Testis (tissue), 2 donors: ENCODE measurements at regions not wholly inside any gene's neighbourhood (a gene's known extent, or its start where the extent isn't known, plus 50 kb on each side); places are given as distances from the start of the nearest gene placed in this dataset.

Source experiments
- DNase-seq: peaks from one replicate; pipeline ENCODE4 v3.0.0-alpha.2; 2019
- H3K27ac ChIP-seq, 2 donors: fragments of 200-600 bp; sonication (generic); one replicate each; pipeline ENCODE4 v1.5.1; 2019
- H3K27me3 ChIP-seq: fragments of 200-600 bp; sonication (generic); one replicate; pipeline ENCODE4 v1.5.1; 2019
- H3K36me3 ChIP-seq: fragments of 200-600 bp; sonication (generic); one replicate; pipeline ENCODE4 v1.5.1; 2017; ENCODE audit warnings: low read depth; ENCODE audit errors: missing control alignments
- H3K4me1 ChIP-seq: fragments of 200-600 bp; sonication (generic); one replicate; pipeline ENCODE4 v1.5.1; 2019
- H3K4me3 ChIP-seq, 2 donors: fragments of 200-600 bp; sonication (generic); one replicate each; pipeline ENCODE4 v1.5.1; 2017 to 2019
- H3K9me3 ChIP-seq: fragments of 200-600 bp; sonication (generic); one replicate; pipeline ENCODE4 v1.5.1; 2017
- POLR2A ChIP-seq: fragments of 450-650 bp; IDR thresholded peaks from one replicate; pipeline ENCODE4 v1.6.1; 2017; ENCODE audit warnings: antibody characterized with exemption, mild to moderate bottlenecking, moderate library complexity
- WGBS, 2 donors: methylation state at CpG; one replicate each; pipeline ENCODE4 v1.1.5; 2018; 5-methylcytosine and 5-hydroxymethylcytosine counted together
- intact Hi-C: fragments of 100-400 bp; cut with DNase I; formaldehyde crosslinking; loops from one replicate; pipeline ENCODE4 v1.15.1; 2023; ENCODE audit warnings: low total_unique reads
- TF ChIP-seq, protein P1 (sequence below), 3 experiments: fragments of 450-650 bp in 2 of 3; fragments of 200-600 bp in 1 of 3; sonication (generic) in 1 of 3; IDR thresholded peaks; one replicate each; pipeline ENCODE4 v1.5.1; 2016 to 2019; ENCODE audit warnings: antibody characterized with exemption in 3 of 3, mild to moderate bottlenecking in 2 of 3, moderate library complexity in 1 of 3

DNA sequence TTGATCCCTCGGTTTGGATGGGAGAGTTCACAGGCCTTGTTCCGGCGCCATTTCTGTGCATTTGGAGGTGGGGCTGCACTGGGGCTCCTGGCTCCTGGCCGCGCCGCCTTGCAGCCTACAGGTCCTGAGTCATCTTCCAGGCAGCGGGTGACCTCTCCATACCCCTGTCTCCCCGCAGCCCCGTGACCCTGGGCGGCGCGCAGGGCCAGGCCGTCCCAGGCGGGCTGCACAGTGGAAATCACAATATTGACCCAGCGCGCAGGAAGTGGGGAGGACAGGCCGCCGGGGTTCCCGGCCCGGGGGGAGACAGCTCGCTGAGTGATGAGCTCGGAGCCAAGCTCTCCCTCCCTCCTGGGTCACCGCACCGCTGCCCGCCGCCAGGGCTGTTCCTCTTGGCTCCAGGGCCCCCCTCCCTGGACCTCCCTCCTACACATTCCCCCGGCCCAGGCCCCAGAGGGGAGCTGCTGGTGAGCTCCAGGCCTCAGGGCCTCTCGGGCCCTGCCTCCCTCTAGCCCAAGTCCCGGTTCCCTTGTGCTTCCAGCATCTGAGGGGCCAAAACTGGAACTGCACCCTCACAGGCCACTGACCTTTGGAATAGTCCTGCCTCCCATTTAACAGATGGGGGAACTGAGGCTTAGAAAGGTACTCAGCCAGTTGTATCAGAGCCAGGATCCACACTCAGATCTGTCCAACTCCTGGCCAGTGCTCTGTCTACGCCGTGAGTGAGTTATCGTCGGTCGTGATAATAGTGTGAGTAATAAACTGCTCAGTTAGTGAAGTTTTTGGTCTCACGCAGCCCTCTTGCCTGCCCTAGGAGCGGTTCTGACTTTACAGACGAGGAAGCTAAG, 142.9 kb upstream of the WNT4 start:
- H3K36me3 ChIP-seq: no peaks in the 10 kb centered on the region
- H3K4me1 ChIP-seq: peaks cover 5% of the 10 kb centered on the region
- H3K27me3 ChIP-seq: no peaks in the 10 kb centered on the region
- DNase-seq: no peak
- TF ChIP-seq POLR2A: no peak
- TF ChIP-seq, protein P1, sequence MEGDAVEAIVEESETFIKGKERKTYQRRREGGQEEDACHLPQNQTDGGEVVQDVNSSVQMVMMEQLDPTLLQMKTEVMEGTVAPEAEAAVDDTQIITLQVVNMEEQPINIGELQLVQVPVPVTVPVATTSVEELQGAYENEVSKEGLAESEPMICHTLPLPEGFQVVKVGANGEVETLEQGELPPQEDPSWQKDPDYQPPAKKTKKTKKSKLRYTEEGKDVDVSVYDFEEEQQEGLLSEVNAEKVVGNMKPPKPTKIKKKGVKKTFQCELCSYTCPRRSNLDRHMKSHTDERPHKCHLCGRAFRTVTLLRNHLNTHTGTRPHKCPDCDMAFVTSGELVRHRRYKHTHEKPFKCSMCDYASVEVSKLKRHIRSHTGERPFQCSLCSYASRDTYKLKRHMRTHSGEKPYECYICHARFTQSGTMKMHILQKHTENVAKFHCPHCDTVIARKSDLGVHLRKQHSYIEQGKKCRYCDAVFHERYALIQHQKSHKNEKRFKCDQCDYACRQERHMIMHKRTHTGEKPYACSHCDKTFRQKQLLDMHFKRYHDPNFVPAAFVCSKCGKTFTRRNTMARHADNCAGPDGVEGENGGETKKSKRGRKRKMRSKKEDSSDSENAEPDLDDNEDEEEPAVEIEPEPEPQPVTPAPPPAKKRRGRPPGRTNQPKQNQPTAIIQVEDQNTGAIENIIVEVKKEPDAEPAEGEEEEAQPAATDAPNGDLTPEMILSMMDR (IDR thresholded peaks at IDR 0.05): no peak
- intact Hi-C loops: no loop called here
- H3K9me3 ChIP-seq: no peaks in the 10 kb centered on the region
- H3K27ac ChIP-seq: no peak overlapping the region
- peak overlapping the region in 1 of 2 donors; percentile 36 for H3K4me3 ChIP-seq
- WGBS, 2 donors: 38 to 62% methylated on average over 21 to 37 of the region's 37 CpGs

DNA sequence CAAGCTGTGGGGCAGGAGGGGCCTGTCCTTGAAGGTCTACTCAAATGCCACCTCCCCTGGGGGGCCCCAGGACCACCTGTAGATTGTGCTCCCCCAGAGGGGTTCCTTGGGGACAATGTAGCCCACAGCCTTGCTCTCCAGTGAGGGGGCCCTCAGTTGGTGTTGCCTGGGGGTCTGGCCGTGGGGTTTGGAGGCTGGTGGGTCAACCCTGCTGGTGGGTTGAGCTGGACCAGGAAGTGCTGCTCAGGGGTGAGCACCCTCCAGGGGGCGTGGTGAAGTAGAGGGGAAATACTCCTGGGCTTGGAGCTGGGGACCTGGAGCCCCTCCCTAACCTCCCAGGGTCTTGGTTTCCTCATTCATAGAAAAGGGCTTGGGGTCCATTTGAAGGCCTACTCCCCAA, 143.6 kb upstream of the WNT4 start:
- Histone ChIP-seq H3K4me1 (peaks cover 5% of the 10 kb centered on the region), H3K36me3 (no peaks in the 10 kb centered on the region), H3K4me3 (no peak overlapping the region), H3K27me3 (no peaks in the 10 kb centered on the region), H3K27ac (no peak overlapping the region), H3K9me3 (no peaks in the 10 kb centered on the region)
- DNase-seq: no peak
- WGBS, 2 donors: 100% methylated on average over 2 of the region's 2 CpGs; no CpG with 5 or more reads in 1 of the 2 donors
- intact Hi-C loops: no loop called here
- TF ChIP-seq POLR2A: no peak

DNA sequence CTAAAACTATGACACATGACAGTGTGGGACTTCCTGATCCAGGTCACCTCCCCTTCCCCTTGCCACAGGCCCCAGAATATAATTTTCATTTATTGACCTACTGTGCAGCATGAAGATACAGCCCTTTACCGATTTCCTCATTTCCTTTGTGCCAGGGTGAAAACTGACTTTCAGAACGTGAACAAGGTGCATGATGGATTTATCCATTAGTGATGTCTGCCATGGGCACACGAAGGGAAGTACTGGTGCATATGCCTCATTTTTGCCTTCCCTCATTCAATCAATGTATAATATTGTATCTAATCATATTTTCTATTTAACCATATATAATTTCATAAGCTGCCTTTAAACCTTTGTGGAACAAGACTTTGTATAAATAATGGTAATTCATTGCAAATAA, 144.4 kb upstream of the WNT4 start:
- DNase-seq: no peak
- Histone ChIP-seq H3K4me3 (no peak overlapping the region), H3K36me3 (no peaks in the 10 kb centered on the region), H3K27ac (no peak overlapping the region), H3K9me3 (no peaks in the 10 kb centered on the region), H3K27me3 (no peaks in the 10 kb centered on the region), H3K4me1 (peaks cover 8% of the 10 kb centered on the region)
- intact Hi-C loops: no loop called here
- TF ChIP-seq, protein P1 (IDR thresholded peaks at IDR 0.05): no peak
- TF ChIP-seq POLR2A: no peak
- 92% methylated on average over 3 of the region's 3 CpGs for WGBS, 2 donors

DNA sequence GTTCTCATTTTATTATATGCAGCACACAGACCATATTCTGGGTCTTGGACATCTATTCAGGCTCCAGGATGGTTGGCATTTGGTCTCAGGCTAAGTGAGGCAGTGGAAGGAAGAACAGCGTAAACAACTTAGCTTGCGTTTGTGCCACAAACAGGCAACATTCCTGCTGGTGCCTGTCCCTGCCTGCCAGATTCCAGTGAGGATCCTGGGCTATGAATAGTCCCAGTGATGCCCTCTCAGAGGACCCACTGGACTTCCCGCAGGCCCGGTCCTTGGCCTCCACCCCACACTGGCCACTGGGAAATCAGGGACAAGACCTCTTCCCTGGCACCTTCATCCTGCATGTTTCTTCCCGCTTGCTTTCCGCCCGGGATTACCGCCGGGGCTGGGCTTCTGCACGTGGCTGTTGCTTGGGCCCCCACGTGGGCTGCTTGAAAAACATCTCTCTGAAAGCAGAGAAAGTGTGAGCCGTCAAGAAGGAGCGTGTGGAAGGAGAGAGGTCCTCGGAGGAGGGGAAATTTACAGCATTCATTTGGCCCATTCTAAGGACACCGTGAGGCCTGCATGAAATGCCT, 145.1 kb upstream of the WNT4 start:
- DNase-seq: no peak
- WGBS, 2 donors: 76 to 82% methylated on average over 14 to 15 of the region's 15 CpGs
- Histone ChIP-seq H3K4me1 (peaks cover 11% of the 10 kb centered on the region), H3K27me3 (no peaks in the 10 kb centered on the region), H3K9me3 (no peaks in the 10 kb centered on the region), H3K27ac (no peak overlapping the region), H3K36me3 (no peaks in the 10 kb centered on the region), H3K4me3 (no peak overlapping the region)
- TF ChIP-seq, protein P1 (IDR thresholded peaks at IDR 0.05): no peak
- no peak for TF ChIP-seq POLR2A
- intact Hi-C loops: no loop called here

DNA sequence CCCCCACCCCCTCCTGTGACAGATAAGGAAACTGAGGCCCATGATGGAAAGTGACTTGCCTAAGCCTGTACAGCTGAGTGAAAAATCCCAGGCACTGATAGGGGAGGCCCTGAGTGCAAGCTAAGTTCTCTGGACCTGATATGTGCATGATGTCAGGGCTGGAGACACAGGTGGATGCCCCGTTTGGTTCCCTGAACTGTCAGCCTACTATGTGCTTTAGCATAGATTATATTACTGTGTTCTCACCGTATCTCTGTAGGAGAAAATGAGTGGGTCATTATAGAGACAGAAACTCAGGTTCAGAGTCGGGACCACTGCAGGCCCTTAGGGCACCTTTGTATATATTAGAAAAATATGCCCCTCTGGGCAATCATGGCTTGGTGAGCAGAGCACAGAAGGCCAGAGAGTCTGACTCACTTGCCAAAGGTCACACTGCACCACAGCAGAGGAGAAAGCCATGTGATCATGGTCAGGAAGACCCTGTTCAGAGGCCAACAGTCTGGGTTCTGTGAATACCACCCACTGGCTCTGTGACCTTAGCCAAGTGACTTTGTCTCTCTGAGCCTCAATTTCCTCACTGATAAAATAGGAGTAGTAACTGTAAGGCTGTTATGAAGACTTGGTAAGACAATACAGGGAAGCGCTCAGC, 145.8 kb upstream of the WNT4 start:
- Histone ChIP-seq H3K4me3 (no peak overlapping the region), H3K4me1 (peaks cover 11% of the 10 kb centered on the region), H3K27ac (no peak overlapping the region), H3K27me3 (no peaks in the 10 kb centered on the region), H3K36me3 (no peaks in the 10 kb centered on the region), H3K9me3 (no peaks in the 10 kb centered on the region)
- 75 to 83% methylated on average over 4 of the region's 4 CpGs for WGBS, 2 donors
- no peak for DNase-seq
- intact Hi-C loops: no loop called here
- TF ChIP-seq, protein P1 (IDR thresholded peaks at IDR 0.05): no peak
- no peak for TF ChIP-seq POLR2A
